SK-N-SH treated with all-trans-retinoic acid at 6 μM for 48 hours (cell line): ENCODE measurements at regions not wholly inside any gene's neighbourhood (a gene's known extent, or its start where the extent isn't known, plus 50 kb on each side); places are given as distances from the start of the nearest gene placed in this dataset.

Source experiments
- CSDC2 ChIP-seq: fragments of 250-450 bp; sonication (Bioruptor Pico); IDR thresholded peaks from 2 replicates; pipeline ENCODE4 v1.5.0; 2020; ENCODE audit warnings: mild to moderate bottlenecking, moderate library complexity
- CSRNP3 ChIP-seq: fragments of 250-450 bp; sonication (Bioruptor Pico); IDR thresholded peaks from 2 replicates; pipeline ENCODE4 v1.5.1; 2021; ENCODE audit warnings: mild to moderate bottlenecking, moderate library complexity
- ISL1 ChIP-seq: fragments of 250-450 bp; sonication (Bioruptor Pico); IDR thresholded peaks from 2 replicates; pipeline ENCODE4 v2.1.2; 2022; ENCODE audit warnings: mild to moderate bottlenecking, moderate library complexity
- PATZ1 ChIP-seq: fragments of 250-450 bp; sonication (Bioruptor Pico); IDR thresholded peaks from 2 replicates; pipeline ENCODE4 v1.8.0; 2020; ENCODE audit warnings: mild to moderate bottlenecking, moderate library complexity, borderline replicate concordance
- RARB ChIP-seq: fragments of 250-450 bp; sonication (Bioruptor Pico); IDR thresholded peaks from 2 replicates; pipeline ENCODE4 v1.8.0; 2021; ENCODE audit warnings: mild to moderate bottlenecking, moderate library complexity
- TOX ChIP-seq: fragments of 250-450 bp; sonication (Bioruptor Pico); IDR thresholded peaks from 2 replicates; pipeline ENCODE4 v1.8.0; 2021; ENCODE audit warnings: mild to moderate bottlenecking, moderate library complexity, borderline replicate concordance
- ZC3H10 ChIP-seq: fragments of 250-450 bp; sonication (Bioruptor Pico); IDR thresholded peaks from 2 replicates; pipeline ENCODE4 v1.5.1; 2021; ENCODE audit warnings: mild to moderate bottlenecking, moderate library complexity
- ZFP30 ChIP-seq: fragments of 450-650 bp; formaldehyde crosslinking; IDR thresholded peaks from 2 replicates; pipeline ENCODE4 v1.5.0; 2022; ENCODE audit warnings: mild to moderate bottlenecking, moderate library complexity

GRCh38 chr12:58731096-58731495 is 189.2 kb downstream of the LRIG3 start:
- TF ChIP-seq ZC3H10 (CRISPR knock-in tag) (no peak), PATZ1 (CRISPR knock-in tag) (no peak), TOX (CRISPR knock-in tag) (no peak), RARB (CRISPR knock-in tag) (no peak), CSDC2 (CRISPR knock-in tag) (no peak), ZFP30 (CRISPR knock-in tag) (no peak), ISL1 (CRISPR knock-in tag) (no peak), CSRNP3 (CRISPR knock-in tag) (no peak)
